ENCODE measurements at regions not wholly inside any gene's neighbourhood (a gene's known extent, or its start where the extent isn't known, plus 50 kb on each side); places are given as distances from the start of the nearest gene placed in this dataset.

- Histone ChIP-seq H3K36me3 (ENCODE audit: control insufficient read depth, insufficient read depth, low read length) (no peaks in the 10 kb centered on the region), H3K4me1 (ENCODE audit: control insufficient read depth, insufficient read depth, low read length) (no peaks in the 10 kb centered on the region)
- WGBS (ENCODE audit: insufficient coverage): no CpG with 5 or more reads among the region's 3 CpGs
Measured at GRCh38 chr5:122591828-122592227, 183.1 kb upstream of the SNX2 start.

GRCh38 chr5:122599000-122599399, 175.9 kb upstream of the SNX2 start:
- no peaks in the 10 kb centered on the region for H3K27me3 ChIP-seq (ENCODE audit: control insufficient read depth, insufficient read depth, low read length)
- DNase-seq: peak; percentile 15
- H3K4me1 ChIP-seq (ENCODE audit: control insufficient read depth, insufficient read depth, low read length): no peaks in the 10 kb centered on the region
- peaks cover 6% of the 10 kb centered on the region for H3K9me3 ChIP-seq (replicated peaks; ENCODE audit: control insufficient read depth, low read depth, low read length)
- no peak overlapping the region for H3K27ac ChIP-seq (ENCODE audit: low read length)
- no peak overlapping the region for H3K4me3 ChIP-seq (ENCODE audit: low read length)
- H3K36me3 ChIP-seq (ENCODE audit: control insufficient read depth, insufficient read depth, low read length): no peaks in the 10 kb centered on the region

More at GRCh38 chr5:122591828-122592227, 183.1 kb upstream of the SNX2 start:
- Histone ChIP-seq H3K27me3 (ENCODE audit: control insufficient read depth, insufficient read depth, low read length) (no peaks in the 10 kb centered on the region), H3K9me3 (replicated peaks; ENCODE audit: control insufficient read depth, low read depth, low read length) (no peaks in the 10 kb centered on the region), H3K27ac (ENCODE audit: low read length) (no peak overlapping the region), H3K4me3 (ENCODE audit: low read length) (no peak overlapping the region)
- no peak for DNase-seq

GRCh38 chr5:122600924-122601323, 174.0 kb upstream of the SNX2 start:
- H3K4me1 ChIP-seq (ENCODE audit: control insufficient read depth, insufficient read depth, low read length): no peaks in the 10 kb centered on the region
- WGBS (ENCODE audit: insufficient coverage): 100% methylated on average over 1 of the region's 1 CpG
- H3K36me3 ChIP-seq (ENCODE audit: control insufficient read depth, insufficient read depth, low read length): no peaks in the 10 kb centered on the region
- DNase-seq: no peak
- no peak overlapping the region for H3K4me3 ChIP-seq (ENCODE audit: low read length)
- no peak overlapping the region for H3K27ac ChIP-seq (ENCODE audit: low read length)
- H3K27me3 ChIP-seq (ENCODE audit: control insufficient read depth, insufficient read depth, low read length): no peaks in the 10 kb centered on the region
- peaks cover 6% of the 10 kb centered on the region for H3K9me3 ChIP-seq (replicated peaks; ENCODE audit: control insufficient read depth, low read depth, low read length)

- no peaks in the 10 kb centered on the region for H3K27me3 ChIP-seq (ENCODE audit: control insufficient read depth, insufficient read depth, low read length)
- DNase-seq: peak; percentile 13
- no CpG with 5 or more reads among the region's 1 CpG for WGBS (ENCODE audit: insufficient coverage)
- H3K36me3 ChIP-seq (ENCODE audit: control insufficient read depth, insufficient read depth, low read length): no peaks in the 10 kb centered on the region
- peaks cover 6% of the 10 kb centered on the region for H3K9me3 ChIP-seq (replicated peaks; ENCODE audit: control insufficient read depth, low read depth, low read length)
- H3K4me3 ChIP-seq (ENCODE audit: low read length): no peak overlapping the region
- no peak overlapping the region for H3K27ac ChIP-seq (ENCODE audit: low read length)
- H3K4me1 ChIP-seq (ENCODE audit: control insufficient read depth, insufficient read depth, low read length): no peaks in the 10 kb centered on the region
Measured at GRCh38 chr5:122602700-122603099, 172.2 kb upstream of the SNX2 start.

- H3K9me3 ChIP-seq (replicated peaks; ENCODE audit: control insufficient read depth, low read depth, low read length): peaks cover 6% of the 10 kb centered on the region
- no peaks in the 10 kb centered on the region for H3K27me3 ChIP-seq (ENCODE audit: control insufficient read depth, insufficient read depth, low read length)
- H3K27ac ChIP-seq (ENCODE audit: low read length): no peak overlapping the region
- DNase-seq: no peak
- no peaks in the 10 kb centered on the region for H3K4me1 ChIP-seq (ENCODE audit: control insufficient read depth, insufficient read depth, low read length)
- no peaks in the 10 kb centered on the region for H3K36me3 ChIP-seq (ENCODE audit: control insufficient read depth, insufficient read depth, low read length)
- WGBS (ENCODE audit: insufficient coverage): 81% methylated on average over 2 of the region's 4 CpGs
- H3K4me3 ChIP-seq (ENCODE audit: low read length): no peak overlapping the region
Measured at GRCh38 chr5:122605236-122605635, 169.6 kb upstream of the SNX2 start.

GRCh38 chr5:122607818-122608217, 167.1 kb upstream of the SNX2 start:
- Histone ChIP-seq H3K9me3 (replicated peaks; ENCODE audit: control insufficient read depth, low read depth, low read length) (no peaks in the 10 kb centered on the region), H3K4me1 (ENCODE audit: control insufficient read depth, insufficient read depth, low read length) (no peaks in the 10 kb centered on the region), H3K4me3 (ENCODE audit: low read length) (no peak overlapping the region), H3K27ac (ENCODE audit: low read length) (no peak overlapping the region), H3K27me3 (ENCODE audit: control insufficient read depth, insufficient read depth, low read length) (no peaks in the 10 kb centered on the region), H3K36me3 (ENCODE audit: control insufficient read depth, insufficient read depth, low read length) (no peaks in the 10 kb centered on the region)
- no CpG with 5 or more reads among the region's 3 CpGs for WGBS (ENCODE audit: insufficient coverage)
- no peak for DNase-seq

GRCh38 chr5:122608222-122608621, 166.7 kb upstream of the SNX2 start:
- no CpG with 5 or more reads among the region's 3 CpGs for WGBS (ENCODE audit: insufficient coverage)
- Histone ChIP-seq H3K4me1 (ENCODE audit: control insufficient read depth, insufficient read depth, low read length) (no peaks in the 10 kb centered on the region), H3K4me3 (ENCODE audit: low read length) (no peak overlapping the region), H3K27ac (ENCODE audit: low read length) (no peak overlapping the region), H3K9me3 (replicated peaks; ENCODE audit: control insufficient read depth, low read depth, low read length) (no peaks in the 10 kb centered on the region), H3K36me3 (ENCODE audit: control insufficient read depth, insufficient read depth, low read length) (no peaks in the 10 kb centered on the region), H3K27me3 (ENCODE audit: control insufficient read depth, insufficient read depth, low read length) (no peaks in the 10 kb centered on the region)
- no peak for DNase-seq

GRCh38 chr5:122611406-122611805, 163.5 kb upstream of the SNX2 start:
- Histone ChIP-seq H3K36me3 (ENCODE audit: control insufficient read depth, insufficient read depth, low read length) (no peaks in the 10 kb centered on the region), H3K4me3 (ENCODE audit: low read length) (no peak overlapping the region), H3K4me1 (ENCODE audit: control insufficient read depth, insufficient read depth, low read length) (no peaks in the 10 kb centered on the region), H3K9me3 (replicated peaks; ENCODE audit: control insufficient read depth, low read depth, low read length) (no peaks in the 10 kb centered on the region), H3K27me3 (ENCODE audit: control insufficient read depth, insufficient read depth, low read length) (no peaks in the 10 kb centered on the region), H3K27ac (ENCODE audit: low read length) (no peak overlapping the region)
- no peak for DNase-seq
- no CpG with 5 or more reads among the region's 2 CpGs for WGBS (ENCODE audit: insufficient coverage)

- no peak for DNase-seq
- Histone ChIP-seq H3K27ac (ENCODE audit: low read length) (no peak overlapping the region), H3K4me1 (ENCODE audit: control insufficient read depth, insufficient read depth, low read length) (no peaks in the 10 kb centered on the region), H3K27me3 (ENCODE audit: control insufficient read depth, insufficient read depth, low read length) (no peaks in the 10 kb centered on the region), H3K4me3 (ENCODE audit: low read length) (no peak overlapping the region), H3K36me3 (ENCODE audit: control insufficient read depth, insufficient read depth, low read length) (no peaks in the 10 kb centered on the region), H3K9me3 (replicated peaks; ENCODE audit: control insufficient read depth, low read depth, low read length) (no peaks in the 10 kb centered on the region)
- 92% methylated on average over 2 of the region's 5 CpGs for WGBS (ENCODE audit: insufficient coverage)
Measured at GRCh38 chr5:122612901-122613300, 162.0 kb upstream of the SNX2 start.

GRCh38 chr5:122615146-122615545, 159.7 kb upstream of the SNX2 start:
- Histone ChIP-seq H3K4me3 (ENCODE audit: low read length) (no peak overlapping the region), H3K36me3 (ENCODE audit: control insufficient read depth, insufficient read depth, low read length) (no peaks in the 10 kb centered on the region), H3K9me3 (replicated peaks; ENCODE audit: control insufficient read depth, low read depth, low read length) (no peaks in the 10 kb centered on the region), H3K4me1 (ENCODE audit: control insufficient read depth, insufficient read depth, low read length) (no peaks in the 10 kb centered on the region), H3K27ac (ENCODE audit: low read length) (no peak overlapping the region), H3K27me3 (ENCODE audit: control insufficient read depth, insufficient read depth, low read length) (no peaks in the 10 kb centered on the region)
- no peak for DNase-seq
- no CpG with 5 or more reads among the region's 1 CpG for WGBS (ENCODE audit: insufficient coverage)

GRCh38 chr5:122615832-122616231, 159.0 kb upstream of the SNX2 start:
- no peak for DNase-seq
- H3K4me1 ChIP-seq (ENCODE audit: control insufficient read depth, insufficient read depth, low read length): no peaks in the 10 kb centered on the region

More at GRCh38 chr5:122615832-122616231, 159.0 kb upstream of the SNX2 start:
- H3K9me3 ChIP-seq (replicated peaks; ENCODE audit: control insufficient read depth, low read depth, low read length): no peaks in the 10 kb centered on the region
- no peak overlapping the region for H3K4me3 ChIP-seq (ENCODE audit: low read length)
- no peak overlapping the region for H3K27ac ChIP-seq (ENCODE audit: low read length)
- H3K36me3 ChIP-seq (ENCODE audit: control insufficient read depth, insufficient read depth, low read length): no peaks in the 10 kb centered on the region
- H3K27me3 ChIP-seq (ENCODE audit: control insufficient read depth, insufficient read depth, low read length): no peaks in the 10 kb centered on the region

Measured in muscle of leg (tissue), 3 donors.